Mammary epithelial cell (primary cell): ENCODE measurements at regions not wholly inside any gene's neighbourhood (a gene's known extent, or its start where the extent isn't known, plus 50 kb on each side); places are given as distances from the start of the nearest gene placed in this dataset.

ENCODE experiments used
- EZH2 ChIP-seq: IDR thresholded peaks from 2 replicates; pipeline ENCODE4 v1.6.1; 2012; ENCODE audit warnings: low read length, inconsistent platforms, borderline replicate concordance
- TF ChIP-seq, protein P1 (sequence below), 2 donors: IDR thresholded peaks in 1 of 2; conservative IDR thresholded peaks in 1 of 2; 2 replicates each; pipeline ENCODE4 v1.5.1; 2011 to 2012; ENCODE audit warnings: inconsistent platforms in 2 of 2, low read length in 2 of 2, mild to moderate bottlenecking in 2 of 2, control low read depth in 1 of 2, low read depth in 1 of 2; ENCODE audit not compliant: insufficient read depth in 1 of 2; ENCODE audit errors: extremely low read depth in 1 of 2

DNA sequence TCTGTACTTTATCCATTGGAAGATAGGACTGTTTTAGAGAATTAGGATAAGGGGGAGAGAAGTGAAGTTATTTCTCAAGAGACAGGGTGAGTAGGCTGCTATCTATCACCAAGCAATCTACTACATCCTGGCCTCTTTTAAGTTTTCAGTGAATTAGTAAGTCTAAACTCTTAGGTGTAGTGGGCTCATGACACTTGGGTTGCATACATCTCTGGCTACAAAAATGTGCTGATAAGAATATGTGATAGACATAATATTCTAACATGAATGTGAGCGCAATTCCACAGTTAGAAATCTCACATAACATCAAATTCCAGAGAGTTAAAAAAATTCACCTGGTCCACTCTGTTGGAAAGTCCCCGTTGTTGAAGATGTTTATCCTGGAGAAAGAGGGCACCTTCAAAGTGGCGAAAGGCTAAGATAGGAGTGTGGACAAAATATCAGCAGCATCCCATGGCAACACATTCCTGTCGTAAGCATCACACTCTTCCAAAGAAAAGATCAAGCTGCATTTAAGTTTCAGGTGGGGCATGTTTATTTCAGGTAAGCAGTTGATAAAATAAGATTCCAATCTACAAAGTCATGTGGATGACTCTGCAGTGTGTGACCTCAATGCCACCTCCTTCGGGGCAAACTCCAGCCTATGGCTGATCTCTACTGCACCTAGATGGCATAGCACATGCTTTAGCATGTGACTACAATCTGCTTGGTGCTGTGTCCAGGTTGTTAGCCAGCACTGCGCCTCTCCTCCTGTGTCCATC lies 111.7 kb upstream of the NEDD9 start:
- TF ChIP-seq, protein P1, sequence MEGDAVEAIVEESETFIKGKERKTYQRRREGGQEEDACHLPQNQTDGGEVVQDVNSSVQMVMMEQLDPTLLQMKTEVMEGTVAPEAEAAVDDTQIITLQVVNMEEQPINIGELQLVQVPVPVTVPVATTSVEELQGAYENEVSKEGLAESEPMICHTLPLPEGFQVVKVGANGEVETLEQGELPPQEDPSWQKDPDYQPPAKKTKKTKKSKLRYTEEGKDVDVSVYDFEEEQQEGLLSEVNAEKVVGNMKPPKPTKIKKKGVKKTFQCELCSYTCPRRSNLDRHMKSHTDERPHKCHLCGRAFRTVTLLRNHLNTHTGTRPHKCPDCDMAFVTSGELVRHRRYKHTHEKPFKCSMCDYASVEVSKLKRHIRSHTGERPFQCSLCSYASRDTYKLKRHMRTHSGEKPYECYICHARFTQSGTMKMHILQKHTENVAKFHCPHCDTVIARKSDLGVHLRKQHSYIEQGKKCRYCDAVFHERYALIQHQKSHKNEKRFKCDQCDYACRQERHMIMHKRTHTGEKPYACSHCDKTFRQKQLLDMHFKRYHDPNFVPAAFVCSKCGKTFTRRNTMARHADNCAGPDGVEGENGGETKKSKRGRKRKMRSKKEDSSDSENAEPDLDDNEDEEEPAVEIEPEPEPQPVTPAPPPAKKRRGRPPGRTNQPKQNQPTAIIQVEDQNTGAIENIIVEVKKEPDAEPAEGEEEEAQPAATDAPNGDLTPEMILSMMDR (conservative IDR thresholded peaks at IDR 0.05 in 1 of 2, IDR thresholded peaks at IDR 0.05 in 1 of 2; ENCODE audit: extremely low read depth in 1 of 2, insufficient read depth in 1 of 2, low read depth in 1 of 2, low read length in 2 of 2), result no peak
- TF ChIP-seq EZH2, result no peak
